Stomach (tissue), 8 donors: ENCODE measurements at regions not wholly inside any gene's neighbourhood (a gene's known extent, or its start where the extent isn't known, plus 50 kb on each side); places are given as distances from the start of the nearest gene placed in this dataset.
A peak's percentile ranks its signal among the peaks of the same experiment; 100 is the strongest.

Experiments used
- DNase-seq, 2 donors: peaks; one replicate each; pipeline versions ENCODE4 v3.0.0 to v3.0.0-alpha.2; 2013 to 2019
- H3K27ac ChIP-seq, 5 donors: fragments of 200-600 bp in 4 of 5; sonication (generic) in 4 of 5; one replicate each; pipeline ENCODE4 v1.5.1; 2013 to 2019; ENCODE audit warnings: mild to moderate bottlenecking in 1 of 5, moderate library complexity in 1 of 5
- H3K27me3 ChIP-seq, 3 donors: fragments of 200-600 bp; sonication (generic); one replicate each; pipeline ENCODE4 v1.5.1; 2017 to 2019; ENCODE audit warnings: mixed run types in 1 of 3
- H3K36me3 ChIP-seq, 4 donors: fragments of 200-600 bp; sonication (generic); 1 replicate in 3 of 4; 2 replicates in 1 of 4; pipeline ENCODE4 v1.5.1; 2016 to 2019
- H3K4me1 ChIP-seq, 4 donors: fragments of 200-600 bp; sonication (generic); one replicate each; pipeline ENCODE4 v1.5.1; 2016 to 2019
- H3K4me3 ChIP-seq, 4 donors: fragments of 200-600 bp; sonication (generic) in 3 of 4; one replicate each; pipeline ENCODE4 v1.5.1; 2016 to 2019; ENCODE audit warnings: mild to moderate bottlenecking in 1 of 4
- H3K9me3 ChIP-seq, 4 donors: fragments of 200-600 bp; sonication (generic); one replicate each; pipeline ENCODE4 v1.5.1; 2016 to 2019
- CTCF ChIP-seq, 7 experiments: fragments of 450-650 bp in 4 of 7; fragments of 200-600 bp in 3 of 7; sonication (generic) in 3 of 7; IDR thresholded peaks; one replicate each; pipeline ENCODE4 v1.5.1; 2016 to 2019; ENCODE audit warnings: antibody characterized with exemption in 7 of 7, control low read depth in 2 of 7, mild to moderate bottlenecking in 1 of 7
- EP300 ChIP-seq: sonication (generic); formaldehyde crosslinking; IDR thresholded peaks from one replicate; pipeline ENCODE4 v1.6.1; 2017; ENCODE audit warnings: antibody characterized with exemption
- POLR2A ChIP-seq, 4 donors: fragments of 450-650 bp; IDR thresholded peaks; one replicate each; pipeline ENCODE4 v1.6.1; 2016; ENCODE audit warnings: antibody characterized with exemption in 4 of 4, control low read depth in 2 of 4, mild to moderate bottlenecking in 1 of 4, moderate library complexity in 1 of 4
- POLR2AphosphoS5 ChIP-seq, 3 donors: sonication (generic); formaldehyde crosslinking; IDR thresholded peaks; one replicate each; pipeline ENCODE4 v1.6.1; 2016; ENCODE audit warnings: antibody characterized with exemption in 3 of 3
- WGBS, 5 donors: extraction: QIAGEN DNeasy Blood & Tissue Kit in 3 of 5; methylation state at CpG; one replicate each; pipeline versions ENCODE4 v1.1.5 to v1.1.7; 2013 to 2018; 5-methylcytosine and 5-hydroxymethylcytosine counted together
- intact Hi-C: fragments of 100-400 bp; cut with DNase I; formaldehyde crosslinking; loops from one replicate; pipeline ENCODE4 v1.15.1; 2023; ENCODE audit warnings: low total_unique reads
- donor health status: healthy with polysubstance abuse.
- donor health status: Bipolar disorder and iron deficiency.
- donor health status: healthy.

- TF ChIP-seq EP300 = no peak
- TF ChIP-seq POLR2A (IDR thresholded peaks at IDR 0.05) = no peak
- TF ChIP-seq POLR2AphosphoS5 (IDR thresholded peaks at IDR 0.05) = no peak
- TF ChIP-seq CTCF (IDR thresholded peaks at IDR 0.05) = no peak
- no peak overlapping the region for H3K4me3 ChIP-seq
- peaks cover 0 to 8% (median 0%) of the 10 kb centered on the region in 4 donors for H3K4me1 ChIP-seq
- no peaks in the 10 kb centered on the region for H3K36me3 ChIP-seq
- H3K27me3 ChIP-seq = no peaks in the 10 kb centered on the region
- WGBS, 5 donors = 26 to 81% (median 60%) methylated on average over 3 of the region's 3 CpGs
- H3K9me3 ChIP-seq = peaks cover 0 to 6% (median 2%) of the 10 kb centered on the region in 4 donors
- peak in 1 of 2 donors; percentile 45 for DNase-seq
- H3K27ac ChIP-seq = no peak overlapping the region
- intact Hi-C loops = no loop called here
These were observed 221.2 kb downstream of the FNDC1 start for GRCh38 chr6:159390381-159390780.

GRCh38 chr6:159389695-159390094 lies 220.5 kb downstream of the FNDC1 start:
- WGBS, 5 donors = 16 to 28% (median 25%) methylated on average over 3 of the region's 3 CpGs
- intact Hi-C loops = no loop called here

GRCh38 chr6:159380114-159380513 lies 210.9 kb downstream of the FNDC1 start:
- intact Hi-C loops = no loop called here
- Histone ChIP-seq H3K4me3 (no peak overlapping the region), H3K9me3 (no peaks in the 10 kb centered on the region), H3K27me3 (no peaks in the 10 kb centered on the region), H3K4me1 (no peaks in the 10 kb centered on the region), H3K36me3 (no peaks in the 10 kb centered on the region), H3K27ac (no peak overlapping the region)
- DNase-seq = no peak
- TF ChIP-seq POLR2A (IDR thresholded peaks at IDR 0.05) (no peak), EP300 (no peak), CTCF (IDR thresholded peaks at IDR 0.05) (no peak), POLR2AphosphoS5 (IDR thresholded peaks at IDR 0.05) (no peak)
- WGBS, 5 donors = 89 to 100% (median 95%) methylated on average over 1 of the region's 1 CpG

More at GRCh38 chr6:159389695-159390094, 220.5 kb downstream of the FNDC1 start:
- Histone ChIP-seq H3K4me3 (no peak overlapping the region), H3K4me1 (peaks cover 0 to 8% (median 0%) of the 10 kb centered on the region in 4 donors), H3K27ac (no peak overlapping the region), H3K9me3 (peaks cover 0 to 6% (median 2%) of the 10 kb centered on the region in 4 donors), H3K27me3 (no peaks in the 10 kb centered on the region), H3K36me3 (no peaks in the 10 kb centered on the region)
- no peak for TF ChIP-seq POLR2A (IDR thresholded peaks at IDR 0.05)
- TF ChIP-seq POLR2AphosphoS5 (IDR thresholded peaks at IDR 0.05) = no peak
- no peak for TF ChIP-seq CTCF (IDR thresholded peaks at IDR 0.05)
- no peak for TF ChIP-seq EP300
- DNase-seq = no peak

- no peak for TF ChIP-seq CTCF (IDR thresholded peaks at IDR 0.05)
- TF ChIP-seq POLR2AphosphoS5 (IDR thresholded peaks at IDR 0.05) = no peak
- no peak for TF ChIP-seq EP300
- TF ChIP-seq POLR2A (IDR thresholded peaks at IDR 0.05) = no peak
- Histone ChIP-seq H3K4me3 (no peak overlapping the region), H3K4me1 (no peaks in the 10 kb centered on the region), H3K36me3 (no peaks in the 10 kb centered on the region), H3K27me3 (no peaks in the 10 kb centered on the region), H3K27ac (no peak overlapping the region), H3K9me3 (no peaks in the 10 kb centered on the region)
- intact Hi-C loops = no loop called here
- WGBS, 5 donors = 76 to 87% (median 82%) methylated on average over 10 of the region's 10 CpGs
- DNase-seq = peak in 1 of 2 donors; percentile 47
These were observed 209.5 kb downstream of the FNDC1 start for GRCh38 chr6:159378411-159379328.
